DND-41 (cell line): ENCODE measurements at regions not wholly inside any gene's neighbourhood (a gene's known extent, or its start where the extent isn't known, plus 50 kb on each side); places are given as distances from the start of the nearest gene placed in this dataset.

Source experiments
- ATAC-seq: fragments of 200-7000 bp; cut with Tn5 transposase; 3 replicates; pipeline ENCODE4 v1.9.1; 2021; ENCODE audit warnings: low read depth; ENCODE audit not compliant: insufficient read depth
- DNase-seq: peaks from one replicate; pipeline ENCODE4 v3.0.0-alpha.2; 2020
- H2AFZ ChIP-seq: 2 replicates; pipeline ENCODE4 v1.6.0; 2012; ENCODE audit warnings: low read depth, low read length
- H3K27ac ChIP-seq: 2 replicates; pipeline ENCODE4 v1.5.1; 2012; ENCODE audit warnings: low read length, inconsistent platforms
- H3K27me3 ChIP-seq: fragments of 200-600 bp; sonication (generic); 2 replicates; pipeline ENCODE4 v1.6.0; 2012; ENCODE audit warnings: low read length, mild to moderate bottlenecking, inconsistent platforms; ENCODE audit not compliant: insufficient read depth, poor library complexity
- H3K36me3 ChIP-seq: 2 replicates; pipeline ENCODE4 v1.5.1; 2012; ENCODE audit warnings: low read length, inconsistent platforms; ENCODE audit not compliant: insufficient read depth
- H3K4me1 ChIP-seq: 2 replicates; pipeline ENCODE4 v1.5.1; 2012; ENCODE audit warnings: mild to moderate bottlenecking, low read length; ENCODE audit not compliant: insufficient read depth
- H3K4me2 ChIP-seq: 2 replicates; pipeline ENCODE4 v1.6.0; 2012; ENCODE audit warnings: mild to moderate bottlenecking, moderate library complexity, low read length, inconsistent platforms; ENCODE audit not compliant: insufficient read depth
- H3K4me3 ChIP-seq, 2 experiments: fragments of 200-600 bp in 1 of 2; shearing (Covaris generic) in 1 of 2; 2 replicates each; pipeline ENCODE4 v1.5.1; 2012 to 2016; ENCODE audit warnings: inconsistent platforms in 2 of 2, low read length in 2 of 2, mild to moderate bottlenecking in 2 of 2, low read depth in 1 of 2, moderate library complexity in 1 of 2
- H3K79me2 ChIP-seq: 2 replicates; pipeline ENCODE4 v1.6.0; 2012; ENCODE audit warnings: low read length, inconsistent platforms; ENCODE audit not compliant: insufficient read depth
- H3K9ac ChIP-seq: 2 replicates; pipeline ENCODE4 v1.6.0; 2012; ENCODE audit warnings: low read depth, mild to moderate bottlenecking, inconsistent platforms, low read length, moderate library complexity
- H3K9me3 ChIP-seq: 2 replicates; pipeline ENCODE4 v1.5.1; 2012; ENCODE audit warnings: low read length, moderate library complexity, mild to moderate bottlenecking, inconsistent platforms; ENCODE audit not compliant: insufficient read depth, severe bottlenecking
- H4K20me1 ChIP-seq: 2 replicates; pipeline ENCODE4 v1.6.0; 2012; ENCODE audit warnings: low read length; ENCODE audit not compliant: insufficient read depth
- EZH2 ChIP-seq: IDR thresholded peaks from 3 replicates; pipeline ENCODE4 v1.6.1; 2012; ENCODE audit warnings: borderline replicate concordance, low read depth, mild to moderate bottlenecking, moderate library complexity, low read length, inconsistent platforms; ENCODE audit not compliant: severe bottlenecking
- TF ChIP-seq, protein P1 (sequence below): IDR thresholded peaks from 2 replicates; pipeline ENCODE4 v1.5.1; 2012; ENCODE audit warnings: borderline replicate concordance, low read length, moderate library complexity, mild to moderate bottlenecking; ENCODE audit not compliant: poor library complexity, severe bottlenecking; ENCODE audit errors: extremely low read depth

DNA sequence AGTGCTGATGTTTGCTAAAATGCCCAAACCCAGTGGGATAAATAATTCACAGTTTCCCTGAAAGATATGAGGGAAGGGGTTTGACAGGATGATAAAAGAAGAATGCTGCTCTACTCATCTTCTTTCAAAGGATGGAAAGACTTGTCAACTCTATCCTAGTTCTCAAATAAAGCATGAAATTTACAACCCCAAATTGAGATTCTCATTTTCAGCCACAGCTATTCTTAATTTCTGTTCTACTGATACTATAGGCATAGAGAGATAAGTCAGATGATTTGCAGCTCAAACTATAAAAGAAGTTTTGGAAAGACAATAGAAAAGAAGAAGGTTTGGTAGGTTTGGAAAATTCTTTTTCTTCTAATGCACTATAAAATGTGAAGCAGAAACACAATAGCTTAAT lies 542.6 kb downstream of the CSNK1G3 start:
- H3K79me2 ChIP-seq = no peaks in the 10 kb centered on the region
- H3K9me3 ChIP-seq = no peaks in the 10 kb centered on the region
- no peaks in the 10 kb centered on the region for H4K20me1 ChIP-seq
- H3K4me1 ChIP-seq = peaks cover 11% of the 10 kb centered on the region
- no peak overlapping the region for H2AFZ ChIP-seq
- no peak overlapping the region for H3K9ac ChIP-seq
- DNase-seq (no peak), ATAC-seq (no peak)
- H3K36me3 ChIP-seq = no peaks in the 10 kb centered on the region
- H3K27ac ChIP-seq = no peak overlapping the region
- H3K4me3 ChIP-seq = no peak overlapping the region
- H3K4me2 ChIP-seq = no peak overlapping the region
- TF ChIP-seq, protein P1, sequence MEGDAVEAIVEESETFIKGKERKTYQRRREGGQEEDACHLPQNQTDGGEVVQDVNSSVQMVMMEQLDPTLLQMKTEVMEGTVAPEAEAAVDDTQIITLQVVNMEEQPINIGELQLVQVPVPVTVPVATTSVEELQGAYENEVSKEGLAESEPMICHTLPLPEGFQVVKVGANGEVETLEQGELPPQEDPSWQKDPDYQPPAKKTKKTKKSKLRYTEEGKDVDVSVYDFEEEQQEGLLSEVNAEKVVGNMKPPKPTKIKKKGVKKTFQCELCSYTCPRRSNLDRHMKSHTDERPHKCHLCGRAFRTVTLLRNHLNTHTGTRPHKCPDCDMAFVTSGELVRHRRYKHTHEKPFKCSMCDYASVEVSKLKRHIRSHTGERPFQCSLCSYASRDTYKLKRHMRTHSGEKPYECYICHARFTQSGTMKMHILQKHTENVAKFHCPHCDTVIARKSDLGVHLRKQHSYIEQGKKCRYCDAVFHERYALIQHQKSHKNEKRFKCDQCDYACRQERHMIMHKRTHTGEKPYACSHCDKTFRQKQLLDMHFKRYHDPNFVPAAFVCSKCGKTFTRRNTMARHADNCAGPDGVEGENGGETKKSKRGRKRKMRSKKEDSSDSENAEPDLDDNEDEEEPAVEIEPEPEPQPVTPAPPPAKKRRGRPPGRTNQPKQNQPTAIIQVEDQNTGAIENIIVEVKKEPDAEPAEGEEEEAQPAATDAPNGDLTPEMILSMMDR = no peak
- no peak for TF ChIP-seq EZH2
- H3K27me3 ChIP-seq = no peaks in the 10 kb centered on the region

DNA sequence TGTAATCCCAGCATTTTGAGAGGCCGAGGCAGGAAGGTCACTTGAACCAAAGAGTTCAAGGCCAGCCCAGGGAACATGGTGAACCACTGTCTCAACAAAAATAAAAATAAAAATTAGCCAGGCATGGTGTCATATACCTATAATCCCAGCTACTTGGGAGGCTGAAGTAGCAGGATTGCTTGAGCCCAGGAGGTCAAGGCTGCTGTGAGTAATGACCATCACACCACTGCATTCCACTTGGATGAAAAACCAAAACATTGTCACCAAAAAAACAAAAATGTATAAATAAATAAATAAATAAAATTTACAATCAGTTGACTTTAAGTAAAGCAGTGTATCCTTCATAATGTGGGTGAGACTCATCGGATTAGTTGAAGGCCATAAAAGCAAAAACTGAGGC lies 541.4 kb downstream of the CSNK1G3 start:
- Histone ChIP-seq H3K36me3 (no peaks in the 10 kb centered on the region), H3K9me3 (no peaks in the 10 kb centered on the region), H3K9ac (no peak overlapping the region), H4K20me1 (no peaks in the 10 kb centered on the region), H3K27ac (no peak overlapping the region), H3K4me2 (no peak overlapping the region), H3K4me3 (no peak overlapping the region), H3K79me2 (no peaks in the 10 kb centered on the region), H3K4me1 (peaks cover 11% of the 10 kb centered on the region), H3K27me3 (no peaks in the 10 kb centered on the region), H2AFZ (no peak overlapping the region)
- TF ChIP-seq, protein P1 = no peak
- no peak for TF ChIP-seq EZH2
- ATAC-seq = no peak
- no peak for DNase-seq

DNA sequence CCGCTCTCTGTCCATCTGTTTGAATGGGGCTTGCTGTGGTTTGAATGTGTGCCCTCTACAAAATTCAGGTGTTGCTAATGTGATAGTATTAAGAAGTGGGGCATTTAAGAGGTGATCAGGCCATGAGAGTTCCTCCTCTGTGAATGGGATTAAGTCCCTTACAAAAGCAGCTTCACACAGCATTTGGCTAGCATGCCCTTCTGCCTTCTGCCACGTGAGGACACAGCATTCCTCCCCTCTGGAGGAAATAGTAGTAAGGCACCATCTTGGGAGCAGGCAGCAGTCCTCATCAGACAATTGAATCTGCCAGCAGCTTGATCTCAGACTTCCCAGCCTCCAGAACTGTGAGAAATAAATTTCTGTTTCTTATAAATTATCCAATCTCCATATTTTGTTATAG lies 540.2 kb downstream of the CSNK1G3 start:
- TF ChIP-seq EZH2 = no peak
- TF ChIP-seq, protein P1 = no peak
- H4K20me1 ChIP-seq = no peaks in the 10 kb centered on the region
- DNase-seq = no peak
- H2AFZ ChIP-seq = no peak overlapping the region
- no peaks in the 10 kb centered on the region for H3K36me3 ChIP-seq
- H3K9me3 ChIP-seq = no peaks in the 10 kb centered on the region
- peaks cover 3% of the 10 kb centered on the region for H3K4me1 ChIP-seq
- H3K4me2 ChIP-seq = no peak overlapping the region
- H3K27me3 ChIP-seq = no peaks in the 10 kb centered on the region
- no peak overlapping the region for H3K27ac ChIP-seq
- no peak overlapping the region for H3K9ac ChIP-seq
- no peak for ATAC-seq
- no peaks in the 10 kb centered on the region for H3K79me2 ChIP-seq
- H3K4me3 ChIP-seq = no peak overlapping the region

DNA sequence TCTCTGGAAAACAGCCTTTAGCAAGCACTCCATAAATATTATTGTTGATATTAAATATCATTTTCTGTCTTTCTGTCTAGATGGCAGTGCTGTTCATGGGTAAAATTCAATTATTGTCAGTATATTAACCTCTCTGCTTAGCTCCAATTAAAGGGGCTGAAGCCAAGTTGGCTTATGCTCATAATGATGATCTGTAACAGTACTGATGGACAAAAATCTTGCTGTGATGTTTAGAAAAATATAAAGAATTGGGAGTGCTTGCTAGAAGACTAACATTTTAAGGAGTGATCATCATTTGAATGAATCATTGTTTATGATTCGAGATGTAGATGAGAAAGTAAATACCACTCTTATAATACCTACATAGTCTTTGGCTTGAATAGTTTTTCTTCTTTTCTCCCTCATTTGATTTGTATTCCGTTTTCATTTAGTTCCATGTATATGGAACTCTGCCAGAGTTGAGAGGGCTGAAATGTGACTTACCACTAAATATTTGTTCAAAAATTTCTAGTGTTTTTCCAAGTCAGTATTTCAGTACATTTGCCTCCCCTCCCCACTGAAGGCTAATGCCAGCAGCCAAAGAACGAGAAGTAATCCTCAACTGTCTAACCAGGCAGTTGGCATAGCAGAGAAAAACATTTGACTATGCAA lies 538.3 kb downstream of the CSNK1G3 start:
- H3K79me2 ChIP-seq = no peaks in the 10 kb centered on the region
- no peaks in the 10 kb centered on the region for H3K4me1 ChIP-seq
- no peak overlapping the region for H3K9ac ChIP-seq
- H3K4me2 ChIP-seq = no peak overlapping the region
- no peak overlapping the region for H3K27ac ChIP-seq
- H3K9me3 ChIP-seq = no peaks in the 10 kb centered on the region
- TF ChIP-seq, protein P1 = no peak
- no peak for TF ChIP-seq EZH2
- DNase-seq (no peak), ATAC-seq (no peak)
- H4K20me1 ChIP-seq = no peaks in the 10 kb centered on the region
- H3K27me3 ChIP-seq = no peaks in the 10 kb centered on the region
- no peak overlapping the region for H2AFZ ChIP-seq
- H3K4me3 ChIP-seq = no peak overlapping the region
- no peaks in the 10 kb centered on the region for H3K36me3 ChIP-seq
